Hippocampal formation (tissue), 2 donors: ENCODE measurements at regions not wholly inside any gene's neighbourhood (a gene's known extent, or its start where the extent isn't known, plus 50 kb on each side); places are given as distances from the start of the nearest gene placed in this dataset.
"Not testable (repeated sequence)": the region's sequence is repeated elsewhere in the genome, so short reads cannot be mapped to it uniquely, and the experiment has no call there.

ENCODE experiments used
- DNase-seq, 2 donors: peaks; one replicate each; lab custom pipeline; 2025; lab: John Stamatoyannopoulos, UW

GRCh38 chr21:27526451-27526850, 559.6 kb upstream of the ADAMTS5 start:
- DNase-seq: no peak

GRCh38 chr21:27525780-27526179, 558.9 kb upstream of the ADAMTS5 start:
- no peak for DNase-seq

- DNase-seq: no peak
Measured at GRCh38 chr21:27519361-27519760, 552.5 kb upstream of the ADAMTS5 start.

- DNase-seq: not testable (repeated sequence)
Measured at GRCh38 chr21:27517177-27517576, 550.3 kb upstream of the ADAMTS5 start.

GRCh38 chr21:27515676-27516075, 548.8 kb upstream of the ADAMTS5 start:
- DNase-seq: no peak

- no peak for DNase-seq
Measured at GRCh38 chr21:27513825-27514224, 546.9 kb upstream of the ADAMTS5 start.

GRCh38 chr21:27513016-27513415, 546.1 kb upstream of the ADAMTS5 start:
- no peak for DNase-seq

GRCh38 chr21:27511233-27511632, 544.3 kb upstream of the ADAMTS5 start:
- no peak for DNase-seq

- no peak for DNase-seq
Measured at GRCh38 chr21:27507695-27508094, 540.8 kb upstream of the ADAMTS5 start.

- DNase-seq: no peak
Measured at GRCh38 chr21:27505516-27505915, 538.6 kb upstream of the ADAMTS5 start.

- DNase-seq: no peak
Measured at GRCh38 chr21:27502801-27503200, 535.9 kb upstream of the ADAMTS5 start.

GRCh38 chr21:27498025-27498424, 531.1 kb upstream of the ADAMTS5 start:
- no peak for DNase-seq

GRCh38 chr21:27495836-27496235, 528.9 kb upstream of the ADAMTS5 start:
- no peak for DNase-seq

- DNase-seq: no peak
Measured at GRCh38 chr21:27493542-27493941, 526.7 kb upstream of the ADAMTS5 start.

- no peak for DNase-seq
Measured at GRCh38 chr21:27487676-27488075, 520.8 kb upstream of the ADAMTS5 start.

GRCh38 chr21:27480841-27481261, 514.0 kb upstream of the ADAMTS5 start:
- DNase-seq: no peak

GRCh38 chr21:27477296-27477695, 510.4 kb upstream of the ADAMTS5 start:
- no peak for DNase-seq

GRCh38 chr21:27476696-27477095, 509.8 kb upstream of the ADAMTS5 start:
- peak in 1 of 2 donors; percentile 80 for DNase-seq

- DNase-seq: peak; percentile 26 to 66
Measured at GRCh38 chr21:27475363-27475955, 508.6 kb upstream of the ADAMTS5 start.

GRCh38 chr21:27467366-27467765, 500.5 kb upstream of the ADAMTS5 start:
- DNase-seq: no peak

- DNase-seq: no peak
Measured at GRCh38 chr21:27466140-27466539, 499.3 kb upstream of the ADAMTS5 start.

GRCh38 chr21:27464648-27465047, 497.8 kb upstream of the ADAMTS5 start:
- no peak for DNase-seq

- no peak for DNase-seq
Measured at GRCh38 chr21:27462726-27463125, 495.8 kb upstream of the ADAMTS5 start.

- DNase-seq: no peak
Measured at GRCh38 chr21:27454234-27454633, 487.3 kb upstream of the ADAMTS5 start.
